ENCODE measurements at regions not wholly inside any gene's neighbourhood (a gene's known extent, or its start where the extent isn't known, plus 50 kb on each side); places are given as distances from the start of the nearest gene placed in this dataset.

- no peak for DNase-seq
- no peak for TF ChIP-seq CTCF (IDR thresholded peaks at IDR 0.05; ENCODE audit: low read depth, low read length)
- H3K36me3 ChIP-seq, result no peaks in the 10 kb centered on the region
Observed at GRCh38 chr9:118183576-118183975, 479.4 kb downstream of the TLR4 start.

GRCh38 chr9:118187408-118187807 lies 483.2 kb downstream of the TLR4 start:
- Histone ChIP-seq H3K27me3 (ENCODE audit: insufficient read depth, low read depth, severe bottlenecking) (no peaks in the 10 kb centered on the region), H3K27ac (no peak overlapping the region), H3K9me3 (ENCODE audit: severe bottlenecking) (no peaks in the 10 kb centered on the region), H3K36me3 (no peaks in the 10 kb centered on the region), H3K4me3 (ENCODE audit: low read depth, low read length) (no peak overlapping the region)
- DNase-seq, result no peak
- no peak for TF ChIP-seq CTCF (IDR thresholded peaks at IDR 0.05; ENCODE audit: low read depth, low read length)

More at GRCh38 chr9:118183576-118183975, 479.4 kb downstream of the TLR4 start:
- Histone ChIP-seq H3K27me3 (ENCODE audit: insufficient read depth, low read depth, severe bottlenecking) (no peaks in the 10 kb centered on the region), H3K4me3 (ENCODE audit: low read depth, low read length) (no peak overlapping the region), H3K9me3 (ENCODE audit: severe bottlenecking) (no peaks in the 10 kb centered on the region), H3K27ac (no peak overlapping the region)

GRCh38 chr9:118189615-118190014 lies 485.4 kb downstream of the TLR4 start:
- Histone ChIP-seq H3K27ac (no peak overlapping the region), H3K27me3 (ENCODE audit: insufficient read depth, low read depth, severe bottlenecking) (no peaks in the 10 kb centered on the region), H3K36me3 (no peaks in the 10 kb centered on the region), H3K4me3 (ENCODE audit: low read depth, low read length) (no peak overlapping the region), H3K9me3 (ENCODE audit: severe bottlenecking) (no peaks in the 10 kb centered on the region)
- no peak for TF ChIP-seq CTCF (IDR thresholded peaks at IDR 0.05; ENCODE audit: low read depth, low read length)
- no peak for DNase-seq

- no peak overlapping the region for H3K4me3 ChIP-seq (ENCODE audit: low read depth, low read length)
- DNase-seq, result no peak
- no peaks in the 10 kb centered on the region for H3K36me3 ChIP-seq
- no peak for TF ChIP-seq CTCF (IDR thresholded peaks at IDR 0.05; ENCODE audit: low read depth, low read length)
- H3K9me3 ChIP-seq (ENCODE audit: severe bottlenecking), result no peaks in the 10 kb centered on the region
- no peaks in the 10 kb centered on the region for H3K27me3 ChIP-seq (ENCODE audit: insufficient read depth, low read depth, severe bottlenecking)
- H3K27ac ChIP-seq, result no peak overlapping the region
Observed at GRCh38 chr9:118192807-118193206, 488.6 kb downstream of the TLR4 start.

GRCh38 chr9:118209343-118209742 lies 505.1 kb downstream of the TLR4 start:
- H3K27me3 ChIP-seq (ENCODE audit: insufficient read depth, low read depth, severe bottlenecking), result no peaks in the 10 kb centered on the region
- no peak overlapping the region for H3K4me3 ChIP-seq (ENCODE audit: low read depth, low read length)
- no peaks in the 10 kb centered on the region for H3K9me3 ChIP-seq (ENCODE audit: severe bottlenecking)
- TF ChIP-seq CTCF (IDR thresholded peaks at IDR 0.05; ENCODE audit: low read depth, low read length), result no peak
- no peak overlapping the region for H3K27ac ChIP-seq
- H3K36me3 ChIP-seq, result no peaks in the 10 kb centered on the region
- no peak for DNase-seq

GRCh38 chr9:118215549-118215948 lies 511.3 kb downstream of the TLR4 start:
- Histone ChIP-seq H3K27ac (no peak overlapping the region), H3K36me3 (no peaks in the 10 kb centered on the region), H3K9me3 (ENCODE audit: severe bottlenecking) (no peaks in the 10 kb centered on the region), H3K4me3 (ENCODE audit: low read depth, low read length) (no peak overlapping the region), H3K27me3 (ENCODE audit: insufficient read depth, low read depth, severe bottlenecking) (no peaks in the 10 kb centered on the region)
- TF ChIP-seq CTCF (IDR thresholded peaks at IDR 0.05; ENCODE audit: low read depth, low read length), result peak; percentile 26; the same call in 1 of the 2 replicates
- peak; percentile 26 for DNase-seq

Measured in WERI-Rb-1 (cell line).